ENCODE measurements at regions not wholly inside any gene's neighbourhood (a gene's known extent, or its start where the extent isn't known, plus 50 kb on each side); places are given as distances from the start of the nearest gene placed in this dataset.

DNA sequence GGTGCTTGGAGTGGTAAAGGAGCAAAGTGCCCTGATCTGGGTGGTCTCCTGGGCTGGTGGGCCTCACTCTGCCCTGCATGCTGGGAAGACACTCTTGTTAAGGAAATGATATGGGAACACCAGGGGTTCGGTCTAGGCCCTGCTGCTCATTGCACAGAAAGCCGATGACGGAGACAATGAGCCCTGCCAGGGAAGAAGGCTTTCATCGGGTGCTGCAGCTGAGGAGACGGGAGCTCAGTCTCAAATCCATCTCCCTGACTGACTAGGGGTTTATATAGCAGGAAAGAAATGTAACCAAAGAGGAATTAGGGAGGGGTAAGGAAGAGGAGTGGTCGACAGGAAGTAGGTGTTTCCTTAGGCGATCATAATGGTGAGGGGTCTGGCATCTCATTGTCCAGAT is 253.4 kb downstream of the TEX29 start:
- TF ChIP-seq, protein P1, sequence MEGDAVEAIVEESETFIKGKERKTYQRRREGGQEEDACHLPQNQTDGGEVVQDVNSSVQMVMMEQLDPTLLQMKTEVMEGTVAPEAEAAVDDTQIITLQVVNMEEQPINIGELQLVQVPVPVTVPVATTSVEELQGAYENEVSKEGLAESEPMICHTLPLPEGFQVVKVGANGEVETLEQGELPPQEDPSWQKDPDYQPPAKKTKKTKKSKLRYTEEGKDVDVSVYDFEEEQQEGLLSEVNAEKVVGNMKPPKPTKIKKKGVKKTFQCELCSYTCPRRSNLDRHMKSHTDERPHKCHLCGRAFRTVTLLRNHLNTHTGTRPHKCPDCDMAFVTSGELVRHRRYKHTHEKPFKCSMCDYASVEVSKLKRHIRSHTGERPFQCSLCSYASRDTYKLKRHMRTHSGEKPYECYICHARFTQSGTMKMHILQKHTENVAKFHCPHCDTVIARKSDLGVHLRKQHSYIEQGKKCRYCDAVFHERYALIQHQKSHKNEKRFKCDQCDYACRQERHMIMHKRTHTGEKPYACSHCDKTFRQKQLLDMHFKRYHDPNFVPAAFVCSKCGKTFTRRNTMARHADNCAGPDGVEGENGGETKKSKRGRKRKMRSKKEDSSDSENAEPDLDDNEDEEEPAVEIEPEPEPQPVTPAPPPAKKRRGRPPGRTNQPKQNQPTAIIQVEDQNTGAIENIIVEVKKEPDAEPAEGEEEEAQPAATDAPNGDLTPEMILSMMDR (IDR thresholded peaks at IDR 0.05) = no peak
- TF ChIP-seq POLR2A (IDR thresholded peaks at IDR 0.05; ENCODE audit: low read depth) (no peak), POLR2AphosphoS5 (IDR thresholded peaks at IDR 0.05) (no peak), EP300 (IDR thresholded peaks at IDR 0.05) (no peak)

Measured in esophagus muscularis mucosa (tissue), 4 donors.